ENCODE measurements at regions not wholly inside any gene's neighbourhood (a gene's known extent, or its start where the extent isn't known, plus 50 kb on each side); places are given as distances from the start of the nearest gene placed in this dataset.

- no peak for TF ChIP-seq CTCF (IDR thresholded peaks at IDR 0.05)
- Histone ChIP-seq H3K27me3 (replicated peaks; ENCODE audit: insufficient read depth) (no peaks in the 10 kb centered on the region), H3K27ac (no peak overlapping the region), H3K36me3 (no peaks in the 10 kb centered on the region), H3K9me3 (no peaks in the 10 kb centered on the region), H3K4me3 (no peak overlapping the region), H3K4me1 (ENCODE audit: control insufficient read depth in 1 of 2, low read depth in 2 of 2) (no peaks in the 10 kb centered on the region)
- DNase-seq (ENCODE audit: low spot score) (no peak), ATAC-seq (ENCODE audit: insufficient number of reproducible peaks, low FRiP score, low read depth) (no peak)
Observed at GRCh38 chr17:79363552-79364275, 247.1 kb downstream of the RBFOX3 start.

GRCh38 chr17:79362772-79363305, 248.0 kb downstream of the RBFOX3 start:
- TF ChIP-seq CTCF (IDR thresholded peaks at IDR 0.05) = no peak
- Histone ChIP-seq H3K4me1 (ENCODE audit: control insufficient read depth in 1 of 2, low read depth in 2 of 2) (no peaks in the 10 kb centered on the region), H3K27ac (no peak overlapping the region), H3K9me3 (no peaks in the 10 kb centered on the region), H3K36me3 (no peaks in the 10 kb centered on the region), H3K4me3 (no peak overlapping the region), H3K27me3 (replicated peaks; ENCODE audit: insufficient read depth) (no peaks in the 10 kb centered on the region)
- DNase-seq (ENCODE audit: low spot score) (no peak), ATAC-seq (ENCODE audit: insufficient number of reproducible peaks, low FRiP score, low read depth) (no peak)

GRCh38 chr17:79361873-79362771, 248.7 kb downstream of the RBFOX3 start:
- no peak for ATAC-seq (ENCODE audit: insufficient number of reproducible peaks, low FRiP score, low read depth)
- no peaks in the 10 kb centered on the region for H3K27me3 ChIP-seq (replicated peaks; ENCODE audit: insufficient read depth)

GRCh38 chr17:79361221-79361734, 249.6 kb downstream of the RBFOX3 start:
- H3K36me3 ChIP-seq = no peaks in the 10 kb centered on the region
- no peak overlapping the region for H3K4me3 ChIP-seq
- H3K9me3 ChIP-seq = no peaks in the 10 kb centered on the region
- no peaks in the 10 kb centered on the region for H3K27me3 ChIP-seq (replicated peaks; ENCODE audit: insufficient read depth)
- H3K4me1 ChIP-seq (ENCODE audit: control insufficient read depth in 1 of 2, low read depth in 2 of 2) = no peaks in the 10 kb centered on the region
- H3K27ac ChIP-seq = no peak overlapping the region
- no peak for TF ChIP-seq CTCF (IDR thresholded peaks at IDR 0.05)
- ATAC-seq (ENCODE audit: insufficient number of reproducible peaks, low FRiP score, low read depth) (no peak), DNase-seq (ENCODE audit: low spot score) (no peak)

More at GRCh38 chr17:79361873-79362771, 248.7 kb downstream of the RBFOX3 start:
- no peaks in the 10 kb centered on the region for H3K36me3 ChIP-seq
- TF ChIP-seq CTCF (IDR thresholded peaks at IDR 0.05) = no peak
- H3K27ac ChIP-seq = no peak overlapping the region
- no peak for DNase-seq (ENCODE audit: low spot score)
- no peaks in the 10 kb centered on the region for H3K9me3 ChIP-seq
- H3K4me1 ChIP-seq (ENCODE audit: control insufficient read depth in 1 of 2, low read depth in 2 of 2) = no peaks in the 10 kb centered on the region
- H3K4me3 ChIP-seq = no peak overlapping the region

- H3K9me3 ChIP-seq = no peaks in the 10 kb centered on the region
- DNase-seq (ENCODE audit: low spot score) (no peak), ATAC-seq (ENCODE audit: insufficient number of reproducible peaks, low FRiP score, low read depth) (no peak)
- no peak overlapping the region for H3K4me3 ChIP-seq
- TF ChIP-seq CTCF (IDR thresholded peaks at IDR 0.05) = no peak
- H3K4me1 ChIP-seq (ENCODE audit: control insufficient read depth in 1 of 2, low read depth in 2 of 2) = no peaks in the 10 kb centered on the region
- no peak overlapping the region for H3K27ac ChIP-seq
- H3K27me3 ChIP-seq (replicated peaks; ENCODE audit: insufficient read depth) = no peaks in the 10 kb centered on the region
- no peaks in the 10 kb centered on the region for H3K36me3 ChIP-seq
Observed at GRCh38 chr17:79360196-79360595, 250.7 kb downstream of the RBFOX3 start.

All from thoracic aorta (tissue), 2 donors.